SK-N-SH (cell line): ENCODE measurements at regions not wholly inside any gene's neighbourhood (a gene's known extent, or its start where the extent isn't known, plus 50 kb on each side); places are given as distances from the start of the nearest gene placed in this dataset.
A peak's percentile ranks its signal among the peaks of the same experiment; 100 is the strongest.

ENCODE experiments used
- CTCF ChIA-PET: fragments of 300-600, 350-600 bp; formaldehyde crosslinking; extraction: SDS; loops from one replicate; lab custom pipeline; 2021; lab: Yijun Ruan, JAX
- POLR2A ChIA-PET: fragments of 350-600 bp; sonication (Branson Sonifier 250); formaldehyde crosslinking; extraction: SDS; loops from one replicate; lab custom pipeline; 2020; ENCODE audit warnings: antibody characterized with exemption, inconsistent platforms; lab: Yijun Ruan, JAX
- DNase-seq: peaks from one replicate; pipeline ENCODE4 v3.0.0; 2012
- H2AFZ ChIP-seq: fragments of 200-600 bp; sonication (generic); 2 replicates; pipeline ENCODE4 v1.8.1; 2016; ENCODE audit warnings: antibody characterized with exemption, mild to moderate bottlenecking, low read depth
- H3F3A ChIP-seq: fragments of 200-600 bp; sonication (generic); replicated peaks from 2 replicates; pipeline ENCODE3; 2016; ENCODE audit warnings: antibody characterized with exemption, mild to moderate bottlenecking; ENCODE audit not compliant: insufficient read depth
- H3K27ac ChIP-seq, 2 experiments: fragments of 200-500 bp in 1 of 2; fragments of 200-600 bp in 1 of 2; sonication (Bioruptor generic) in 1 of 2; sonication (generic), shearing (Covaris generic) in 1 of 2; 2 replicates each; pipeline versions ENCODE4 v1.5.1 to v1.6.1; 2014 to 2016; ENCODE audit warnings: low read depth in 2 of 2, inconsistent platforms in 1 of 2, low read length in 1 of 2, mild to moderate bottlenecking in 1 of 2, mixed read lengths in 1 of 2
- H3K27me3 ChIP-seq: fragments of 200-600 bp; sonication (generic), shearing (Covaris generic); 2 replicates; pipeline ENCODE4 v1.6.1; 2016; ENCODE audit warnings: mixed run types; ENCODE audit not compliant: insufficient read depth
- H3K36me3 ChIP-seq, 2 experiments: fragments of 200-500 bp in 1 of 2; fragments of 200-600 bp in 1 of 2; sonication (Bioruptor generic) in 1 of 2; sonication (generic) in 1 of 2; replicated peaks in 1 of 2; 2 replicates each; pipeline versions ENCODE3 to v1.5.1; 2014 to 2016; ENCODE audit warnings: low read length in 1 of 2, mild to moderate bottlenecking in 1 of 2; ENCODE audit not compliant: insufficient read depth in 2 of 2, control insufficient read depth in 1 of 2
- H3K4me1 ChIP-seq, 2 experiments: fragments of 200-500 bp in 1 of 2; fragments of 200-600 bp in 1 of 2; sonication (Bioruptor generic) in 1 of 2; sonication (generic), shearing (Covaris generic) in 1 of 2; 2 replicates each; pipeline versions ENCODE4 v1.5.1 to v1.6.1; 2014 to 2016; ENCODE audit warnings: low read depth in 1 of 2, low read length in 1 of 2, mixed run types in 1 of 2; ENCODE audit not compliant: insufficient read depth in 2 of 2, control insufficient read depth in 1 of 2
- H3K4me2 ChIP-seq: fragments of 200-600 bp; sonication (generic), shearing (Covaris generic); 2 replicates; pipeline ENCODE4 v1.6.1; 2017; ENCODE audit warnings: mixed run types
- H3K4me3 ChIP-seq, 2 experiments: fragments of 200-500 bp in 1 of 2; fragments of 200-600 bp in 1 of 2; sonication (Bioruptor generic) in 1 of 2; sonication (generic), shearing (Covaris generic) in 1 of 2; 2 replicates each; pipeline versions ENCODE4 v1.5.1 to v1.8.1; 2014 to 2016; ENCODE audit warnings: low read depth in 2 of 2, inconsistent platforms in 1 of 2, low read length in 1 of 2, mild to moderate bottlenecking in 1 of 2, mixed read lengths in 1 of 2, moderate library complexity in 1 of 2
- H3K79me2 ChIP-seq: fragments of 200-600 bp; sonication (generic); 2 replicates; pipeline ENCODE4 v1.8.1; 2017; ENCODE audit warnings: mild to moderate bottlenecking; ENCODE audit not compliant: insufficient read depth
- H3K9ac ChIP-seq: fragments of 200-600 bp; sonication (generic); 2 replicates; pipeline ENCODE4 v1.6.1; 2017; ENCODE audit warnings: mixed run types
- H3K9me2 ChIP-seq: fragments of 200-600 bp; sonication (generic); 2 replicates; pipeline ENCODE4 v1.6.1; 2017; ENCODE audit warnings: mixed run types
- H3K9me3 ChIP-seq: fragments of 200-600 bp; sonication (generic); 2 replicates; pipeline ENCODE4 v1.6.1; 2017; ENCODE audit warnings: mixed run types, mild to moderate bottlenecking, moderate library complexity
- H4K20me1 ChIP-seq: fragments of 200-600 bp; sonication (generic); 2 replicates; pipeline ENCODE4 v1.6.1; 2017; ENCODE audit warnings: mild to moderate bottlenecking, mixed run types; ENCODE audit not compliant: insufficient read depth
- CHD2 ChIP-seq: fragments of 150-350 bp; IDR thresholded peaks from 2 replicates; pipeline ENCODE4 v1.6.1; 2018; ENCODE audit warnings: low read length; ENCODE audit not compliant: partially characterized antibody
- ELF1 ChIP-seq: IDR thresholded peaks from 2 replicates; pipeline ENCODE4 v1.4.0; 2012
- EP300 ChIP-seq, 2 experiments: IDR thresholded peaks; 2 replicates each; pipeline versions ENCODE4 v1.4.0 to v1.6.1; 2012; ENCODE audit warnings: borderline replicate concordance in 1 of 2, low read depth in 1 of 2, low read length in 1 of 2
- FOSL2 ChIP-seq: IDR thresholded peaks from 2 replicates; pipeline ENCODE4 v1.4.0; 2012; ENCODE audit warnings: low read depth, mild to moderate bottlenecking, moderate library complexity, borderline replicate concordance
- FOXJ3 ChIP-seq: sonication (generic); formaldehyde crosslinking; IDR thresholded peaks from 2 replicates; pipeline ENCODE4 v1.5.1; 2020; ENCODE audit warnings: mild to moderate bottlenecking, missing genetic modification reagents
- GABPA ChIP-seq: IDR thresholded peaks from 2 replicates; pipeline ENCODE4 v1.4.0; 2012; ENCODE audit warnings: low read depth, mild to moderate bottlenecking
- GATA2 ChIP-seq: sonication (generic); formaldehyde crosslinking; IDR thresholded peaks from 2 replicates; pipeline ENCODE4 v1.5.0; 2020; ENCODE audit warnings: mild to moderate bottlenecking, missing genetic modification reagents
- JUND ChIP-seq: IDR thresholded peaks from 2 replicates; pipeline ENCODE4 v1.4.0; 2012
- MEF2A ChIP-seq: IDR thresholded peaks from 2 replicates; pipeline ENCODE4 v1.4.0; 2012; ENCODE audit warnings: low read depth, borderline replicate concordance
- NRF1 ChIP-seq: IDR thresholded peaks from 2 replicates; pipeline ENCODE4 v1.6.1; 2012; ENCODE audit warnings: low read depth, mild to moderate bottlenecking, low read length
- RAD21 ChIP-seq: IDR thresholded peaks from 2 replicates; pipeline ENCODE4 v1.6.1; 2012; ENCODE audit warnings: mild to moderate bottlenecking, low read length
- RCOR1 ChIP-seq: fragments of 150-350 bp; IDR thresholded peaks from 2 replicates; pipeline ENCODE4 v1.6.1; 2017; ENCODE audit warnings: antibody characterized with exemption, low read length
- RFX5 ChIP-seq: IDR thresholded peaks from 2 replicates; pipeline ENCODE4 v1.6.1; 2012; ENCODE audit warnings: mild to moderate bottlenecking, improper control_type of control experiment, low read length
- SIN3A ChIP-seq: IDR thresholded peaks from 2 replicates; pipeline ENCODE4 v1.6.1; 2012; ENCODE audit warnings: low read depth, mild to moderate bottlenecking, low read length, moderate library complexity, borderline replicate concordance
- SMC3 ChIP-seq: IDR thresholded peaks from 2 replicates; pipeline ENCODE4 v1.6.1; 2012; ENCODE audit warnings: low read depth, low read length, improper control_type of control experiment
- TCF12 ChIP-seq: IDR thresholded peaks from 2 replicates; pipeline ENCODE4 v1.4.0; 2012
- YY1 ChIP-seq: IDR thresholded peaks from 2 replicates; pipeline ENCODE4 v1.4.0; 2012; ENCODE audit warnings: low read depth, mild to moderate bottlenecking
- WGBS: methylation state at CpG from one replicate; pipeline ENCODE4 v1.1.6; 2017; ENCODE audit warnings: low lambda C conversion rate; 5-methylcytosine and 5-hydroxymethylcytosine counted together
- TF ChIP-seq, protein P1 (sequence below): IDR thresholded peaks from 2 replicates; pipeline ENCODE4 v1.4.0; 2012; ENCODE audit warnings: low read depth, borderline replicate concordance
- TF ChIP-seq, protein P2 (sequence below): IDR thresholded peaks from 2 replicates; pipeline ENCODE4 v1.4.0; 2012; ENCODE audit warnings: low read depth
- TF ChIP-seq, protein P3 (sequence below): fragments of 150-350 bp; IDR thresholded peaks from 2 replicates; pipeline ENCODE4 v1.6.1; 2017; ENCODE audit warnings: antibody characterized with exemption, low read length, low read depth, borderline replicate concordance
- TF ChIP-seq, protein P4 (sequence below): fragments of 200-600 bp; sonication (generic); IDR thresholded peaks from 2 replicates; pipeline ENCODE4 v1.6.1; 2017; ENCODE audit warnings: antibody characterized with exemption, mild to moderate bottlenecking, moderate library complexity
- TF ChIP-seq, protein P5 (sequence below): fragments of 150-350 bp; IDR thresholded peaks from 2 replicates; pipeline ENCODE4 v1.6.1; 2016; ENCODE audit warnings: mild to moderate bottlenecking, low read depth, low read length

DNA sequence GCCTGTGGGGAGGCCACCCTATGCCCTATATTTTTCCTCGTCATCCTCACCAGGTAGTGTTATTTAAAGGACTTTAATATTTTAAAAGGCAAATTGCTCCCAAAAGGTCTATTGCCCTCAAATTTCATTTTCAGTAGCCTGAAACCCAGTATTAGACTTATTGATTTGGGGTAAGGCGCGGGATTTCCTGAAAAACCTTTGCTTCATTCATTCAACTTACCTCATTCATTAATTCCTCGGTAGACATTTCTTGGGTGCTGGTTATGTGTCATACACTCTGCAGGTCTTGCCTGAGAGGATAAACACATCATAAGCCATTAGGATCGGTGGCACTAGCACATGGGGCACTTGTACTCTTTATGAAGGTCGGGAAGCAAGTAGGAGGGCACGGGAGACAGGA lies 99.2 kb downstream of the ARF6 start:
- no peak overlapping the region for H3K27ac ChIP-seq

DNA sequence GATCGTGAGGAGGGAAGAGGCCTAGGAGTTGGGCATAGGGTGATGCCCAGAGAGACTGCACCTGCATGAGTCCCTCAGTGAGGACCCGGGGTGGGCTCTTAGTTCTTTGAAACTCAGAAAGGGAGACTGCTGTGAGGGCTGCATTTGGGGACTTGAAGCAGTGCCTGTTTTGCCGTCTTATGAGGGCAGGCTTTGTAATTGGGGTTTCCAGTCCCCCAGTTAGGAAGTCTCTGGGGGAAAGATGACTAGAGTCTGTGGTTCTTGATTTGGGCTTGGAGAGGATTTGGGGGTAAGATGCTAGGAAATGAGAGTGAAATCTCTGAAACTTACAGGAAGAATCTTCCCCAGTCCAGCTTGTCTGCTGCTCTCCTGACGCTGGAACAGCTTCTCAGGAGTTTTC lies 99.6 kb downstream of the ARF6 start:
- ChIA-PET POLR2A (no interaction called here), CTCF (interaction anchor here (1.2 to 1.7 kb wide), 2 partner anchors 59 to 127 kb away, joined by 3 to 4 read pairs; no protein-coding TSS in a partner anchor)
- Histone ChIP-seq H2AFZ (0 out of 2 replicates have a peak overlapping the region, but pooled peaks have one; percentile 2), H3K27me3 (no peaks in the 10 kb centered on the region), H3K4me3 (no peak overlapping the region), H3F3A (peaks cover 15% of the 10 kb centered on the region), H3K79me2 (no peaks in the 10 kb centered on the region), H4K20me1 (no peaks in the 10 kb centered on the region), H3K4me1 (peaks cover 0 to 2% of the 10 kb centered on the region in 2 experiments; a peak in 1 of 4 replicates), H3K9me2 (no peaks in the 10 kb centered on the region), H3K27ac (peak overlapping the region in 1 of 2 experiments; percentile 49; a peak in 2 of 4 replicates), H3K9ac (peak overlapping the region; percentile 35; the same call in 1 of the 2 replicates)
- WGBS = 93% methylated on average over 4 of the region's 4 CpGs
- TF ChIP-seq, protein P1, sequence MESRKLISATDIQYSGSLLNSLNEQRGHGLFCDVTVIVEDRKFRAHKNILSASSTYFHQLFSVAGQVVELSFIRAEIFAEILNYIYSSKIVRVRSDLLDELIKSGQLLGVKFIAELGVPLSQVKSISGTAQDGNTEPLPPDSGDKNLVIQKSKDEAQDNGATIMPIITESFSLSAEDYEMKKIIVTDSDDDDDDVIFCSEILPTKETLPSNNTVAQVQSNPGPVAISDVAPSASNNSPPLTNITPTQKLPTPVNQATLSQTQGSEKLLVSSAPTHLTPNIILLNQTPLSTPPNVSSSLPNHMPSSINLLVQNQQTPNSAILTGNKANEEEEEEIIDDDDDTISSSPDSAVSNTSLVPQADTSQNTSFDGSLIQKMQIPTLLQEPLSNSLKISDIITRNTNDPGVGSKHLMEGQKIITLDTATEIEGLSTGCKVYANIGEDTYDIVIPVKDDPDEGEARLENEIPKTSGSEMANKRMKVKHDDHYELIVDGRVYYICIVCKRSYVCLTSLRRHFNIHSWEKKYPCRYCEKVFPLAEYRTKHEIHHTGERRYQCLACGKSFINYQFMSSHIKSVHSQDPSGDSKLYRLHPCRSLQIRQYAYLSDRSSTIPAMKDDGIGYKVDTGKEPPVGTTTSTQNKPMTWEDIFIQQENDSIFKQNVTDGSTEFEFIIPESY = no peak
- TF ChIP-seq ELF1 (no peak), JUND (no peak), CHD2 (no peak), SMC3 (no peak), RAD21 (no peak), SIN3A (no peak), RCOR1 (no peak), GABPA (no peak), GATA2 (CRISPR knock-in tag) (no peak), FOSL2 (no peak)
- TF ChIP-seq, protein P2, sequence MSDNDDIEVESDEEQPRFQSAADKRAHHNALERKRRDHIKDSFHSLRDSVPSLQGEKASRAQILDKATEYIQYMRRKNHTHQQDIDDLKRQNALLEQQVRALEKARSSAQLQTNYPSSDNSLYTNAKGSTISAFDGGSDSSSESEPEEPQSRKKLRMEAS = no peak
- TF ChIP-seq, protein P3, sequence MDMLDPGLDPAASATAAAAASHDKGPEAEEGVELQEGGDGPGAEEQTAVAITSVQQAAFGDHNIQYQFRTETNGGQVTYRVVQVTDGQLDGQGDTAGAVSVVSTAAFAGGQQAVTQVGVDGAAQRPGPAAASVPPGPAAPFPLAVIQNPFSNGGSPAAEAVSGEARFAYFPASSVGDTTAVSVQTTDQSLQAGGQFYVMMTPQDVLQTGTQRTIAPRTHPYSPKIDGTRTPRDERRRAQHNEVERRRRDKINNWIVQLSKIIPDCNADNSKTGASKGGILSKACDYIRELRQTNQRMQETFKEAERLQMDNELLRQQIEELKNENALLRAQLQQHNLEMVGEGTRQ = no peak
- TF ChIP-seq, protein P4, sequence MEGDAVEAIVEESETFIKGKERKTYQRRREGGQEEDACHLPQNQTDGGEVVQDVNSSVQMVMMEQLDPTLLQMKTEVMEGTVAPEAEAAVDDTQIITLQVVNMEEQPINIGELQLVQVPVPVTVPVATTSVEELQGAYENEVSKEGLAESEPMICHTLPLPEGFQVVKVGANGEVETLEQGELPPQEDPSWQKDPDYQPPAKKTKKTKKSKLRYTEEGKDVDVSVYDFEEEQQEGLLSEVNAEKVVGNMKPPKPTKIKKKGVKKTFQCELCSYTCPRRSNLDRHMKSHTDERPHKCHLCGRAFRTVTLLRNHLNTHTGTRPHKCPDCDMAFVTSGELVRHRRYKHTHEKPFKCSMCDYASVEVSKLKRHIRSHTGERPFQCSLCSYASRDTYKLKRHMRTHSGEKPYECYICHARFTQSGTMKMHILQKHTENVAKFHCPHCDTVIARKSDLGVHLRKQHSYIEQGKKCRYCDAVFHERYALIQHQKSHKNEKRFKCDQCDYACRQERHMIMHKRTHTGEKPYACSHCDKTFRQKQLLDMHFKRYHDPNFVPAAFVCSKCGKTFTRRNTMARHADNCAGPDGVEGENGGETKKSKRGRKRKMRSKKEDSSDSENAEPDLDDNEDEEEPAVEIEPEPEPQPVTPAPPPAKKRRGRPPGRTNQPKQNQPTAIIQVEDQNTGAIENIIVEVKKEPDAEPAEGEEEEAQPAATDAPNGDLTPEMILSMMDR = no peak
- TF ChIP-seq, protein P5, sequence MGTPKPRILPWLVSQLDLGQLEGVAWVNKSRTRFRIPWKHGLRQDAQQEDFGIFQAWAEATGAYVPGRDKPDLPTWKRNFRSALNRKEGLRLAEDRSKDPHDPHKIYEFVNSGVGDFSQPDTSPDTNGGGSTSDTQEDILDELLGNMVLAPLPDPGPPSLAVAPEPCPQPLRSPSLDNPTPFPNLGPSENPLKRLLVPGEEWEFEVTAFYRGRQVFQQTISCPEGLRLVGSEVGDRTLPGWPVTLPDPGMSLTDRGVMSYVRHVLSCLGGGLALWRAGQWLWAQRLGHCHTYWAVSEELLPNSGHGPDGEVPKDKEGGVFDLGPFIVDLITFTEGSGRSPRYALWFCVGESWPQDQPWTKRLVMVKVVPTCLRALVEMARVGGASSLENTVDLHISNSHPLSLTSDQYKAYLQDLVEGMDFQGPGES = no peak
- TF ChIP-seq, all 33 proteins: peak for 0
- no peak overlapping the region for H3K4me2 ChIP-seq
- DNase-seq = no peak
- H3K36me3 ChIP-seq = no peaks in the 10 kb centered on the region
- H3K9me3 ChIP-seq = no peaks in the 10 kb centered on the region

More for the DNA sequence above, 99.2 kb downstream of the ARF6 start:
- no peak for DNase-seq
- H3K4me1 ChIP-seq = peaks cover under 1 to 2% of the 10 kb centered on the region in 2 experiments
- POLR2A ChIA-PET = no interaction called here
- no peaks in the 10 kb centered on the region for H3K79me2 ChIP-seq
- no peak overlapping the region for H3K4me2 ChIP-seq
- peaks cover 18% of the 10 kb centered on the region for H3F3A ChIP-seq
- H3K4me3 ChIP-seq = no peak overlapping the region
- 92% methylated on average over 7 of the region's 7 CpGs for WGBS
- TF ChIP-seq, protein P3 = no peak
- TF ChIP-seq MEF2A = no peak
- TF ChIP-seq FOXJ3 (CRISPR knock-in tag) = no peak
- TF ChIP-seq ELF1 = no peak
- no peak for TF ChIP-seq RFX5
- TF ChIP-seq TCF12 = no peak
- no peak for TF ChIP-seq NRF1
- TF ChIP-seq EP300 (IDR thresholded peaks at IDR 0.05; ENCODE audit: borderline replicate concordance in 1 of 2, low read depth in 1 of 2, low read length in 1 of 2) = no peak
- no peak for TF ChIP-seq YY1
- TF ChIP-seq, protein P2 = no peak
- TF ChIP-seq, all 33 proteins: peak for 0
- Histone ChIP-seq H3K9me3 (no peaks in the 10 kb centered on the region), H3K27me3 (no peaks in the 10 kb centered on the region), H2AFZ (no peak overlapping the region), H3K9me2 (no peaks in the 10 kb centered on the region), H4K20me1 (no peaks in the 10 kb centered on the region), H3K36me3 (no peaks in the 10 kb centered on the region), H3K9ac (no peak overlapping the region)
- CTCF ChIA-PET = interaction anchor here (1.2 kb wide), 1 partner anchor 58 kb away, joined by 3 read pairs; no protein-coding TSS in a partner anchor
